ENCODE measurements at regions not wholly inside any gene's neighbourhood (a gene's known extent, or its start where the extent isn't known, plus 50 kb on each side); places are given as distances from the start of the nearest gene placed in this dataset.
A peak's percentile ranks its signal among the peaks of the same experiment; 100 is the strongest.
"Not testable (repeated sequence)": the region's sequence is repeated elsewhere in the genome, so short reads cannot be mapped to it uniquely, and the experiment has no call there.

- no peak for TF ChIP-seq Cebpa-rat (IDR thresholded peaks at IDR 0.05)
- Histone ChIP-seq H3K27ac (no peak overlapping the region), H3K4me3 (no peak overlapping the region), H3K36me3 (no peaks in the 10 kb centered on the region), H3K4me2 (no peak overlapping the region), H3K4me1 (peaks cover 16 to 42% (median 31%) of the 10 kb centered on the region in 10 experiments; a peak in 19 of 20 replicates), H3K27me3 (peaks cover 0 to 10% (median 2%) of the 10 kb centered on the region in 11 experiments; a peak in 16 of 22 replicates), H4K20me1 (no peaks in the 10 kb centered on the region), H3K9me3 (replicated peaks in 1 of 11) (no peaks in the 10 kb centered on the region), H3K9ac (no peak overlapping the region)
Observed at GRCh38 chr6:167208819-167209576, 51.2 kb upstream of the GPR31 start.

GRCh38 chr6:167209577-167209975 is 51.8 kb upstream of the GPR31 start:
- Histone ChIP-seq H3K27me3 (peaks cover 0 to 9% (median 0%) of the 10 kb centered on the region in 11 experiments; a peak in 7 of 22 replicates), H3K4me3 (no peak overlapping the region), H3K4me2 (peak overlapping the region in 5 of 11 experiments; percentile 33 to 88 (median 81); a peak in 6 of 22 replicates), H3K9me3 (replicated peaks in 1 of 11) (no peaks in the 10 kb centered on the region), H4K20me1 (no peaks in the 10 kb centered on the region), H3K9ac (no peak overlapping the region), H3K4me1 (peaks cover 16 to 41% (median 31%) of the 10 kb centered on the region in 10 experiments; a peak in 19 of 20 replicates), H3K36me3 (no peaks in the 10 kb centered on the region), H3K27ac (no peak overlapping the region)
- TF ChIP-seq Cebpa-rat (IDR thresholded peaks at IDR 0.05) = no peak

- Histone ChIP-seq H3K4me2 (peak overlapping the region in 9 of 11 experiments; percentile 33 to 88 (median 70); a peak in 18 of 22 replicates), H3K27ac (no peak overlapping the region), H3K27me3 (peaks cover 0 to 8% (median 0%) of the 10 kb centered on the region in 11 experiments; a peak in 2 of 22 replicates), H3K4me3 (no peak overlapping the region), H3K36me3 (no peaks in the 10 kb centered on the region), H3K9me3 (replicated peaks in 1 of 11) (no peaks in the 10 kb centered on the region), H3K4me1 (peaks cover 16 to 41% (median 31%) of the 10 kb centered on the region in 10 experiments; a peak in 19 of 20 replicates), H3K9ac (no peak overlapping the region), H4K20me1 (no peaks in the 10 kb centered on the region)
- TF ChIP-seq Cebpa-rat (IDR thresholded peaks at IDR 0.05) = no peak
Observed at GRCh38 chr6:167210375-167211294, 52.9 kb upstream of the GPR31 start.

- Histone ChIP-seq H3K27ac (no peak overlapping the region), H3K9ac (no peak overlapping the region), H4K20me1 (no peaks in the 10 kb centered on the region), H3K9me3 (replicated peaks in 1 of 11) (no peaks in the 10 kb centered on the region), H3K36me3 (no peaks in the 10 kb centered on the region), H3K27me3 (peaks cover 0 to 8% (median 0%) of the 10 kb centered on the region in 11 experiments; a peak in 2 of 22 replicates), H3K4me3 (no peak overlapping the region), H3K4me2 (peak overlapping the region in 10 of 11 experiments; percentile 15 to 88 (median 64); a peak in 17 of 22 replicates), H3K4me1 (peaks cover 16 to 41% (median 31%) of the 10 kb centered on the region in 10 experiments; a peak in 19 of 20 replicates)
- no peak for TF ChIP-seq Cebpa-rat (IDR thresholded peaks at IDR 0.05)
Observed at GRCh38 chr6:167211295-167211648, 53.5 kb upstream of the GPR31 start.

- Histone ChIP-seq H3K36me3 (no peaks in the 10 kb centered on the region), H3K4me1 (peaks cover 16 to 37% (median 26%) of the 10 kb centered on the region in 10 experiments; a peak in 19 of 20 replicates), H3K4me3 (no peak overlapping the region), H3K9me3 (replicated peaks in 1 of 11) (no peaks in the 10 kb centered on the region), H3K27me3 (peaks cover 0 to 8% (median 0%) of the 10 kb centered on the region in 11 experiments; a peak in 2 of 22 replicates), H3K4me2 (peak overlapping the region in 10 of 11 experiments; percentile 15 to 88 (median 64); a peak in 17 of 22 replicates), H4K20me1 (no peaks in the 10 kb centered on the region), H3K9ac (no peak overlapping the region), H3K27ac (no peak overlapping the region)
- no peak for TF ChIP-seq Cebpa-rat (IDR thresholded peaks at IDR 0.05)
Observed at GRCh38 chr6:167211881-167212712, 54.3 kb upstream of the GPR31 start.

- TF ChIP-seq Cebpa-rat (IDR thresholded peaks at IDR 0.05) = no peak
- peaks cover 16 to 34% (median 24%) of the 10 kb centered on the region in 10 experiments; a peak in 19 of 20 replicates for H3K4me1 ChIP-seq
- peaks cover 0 to 8% (median 0%) of the 10 kb centered on the region in 11 experiments; a peak in 2 of 22 replicates for H3K27me3 ChIP-seq
- H3K27ac ChIP-seq = no peak overlapping the region
- no peak overlapping the region for H3K4me3 ChIP-seq
- H3K36me3 ChIP-seq = no peaks in the 10 kb centered on the region
- H3K4me2 ChIP-seq = 0 out of 22 replicates have a peak overlapping the region, but pooled peaks of 1 of the 11 experiments have one; percentile 84
- no peaks in the 10 kb centered on the region for H4K20me1 ChIP-seq
- H3K9ac ChIP-seq = no peak overlapping the region
- H3K9me3 ChIP-seq (replicated peaks in 1 of 11) = no peaks in the 10 kb centered on the region
Observed at GRCh38 chr6:167212713-167213005, 54.9 kb upstream of the GPR31 start.

GRCh38 chr6:167214206-167214605 is 56.4 kb upstream of the GPR31 start:
- Histone ChIP-seq H3K27me3 (peaks cover 0 to 8% (median 0%) of the 10 kb centered on the region in 11 experiments; a peak in 2 of 22 replicates), H3K4me3 (no peak overlapping the region), H3K27ac (no peak overlapping the region), H3K4me1 (peaks cover 16 to 34% (median 24%) of the 10 kb centered on the region in 10 experiments; a peak in 19 of 20 replicates), H3K9ac (no peak overlapping the region), H3K4me2 (no peak overlapping the region), H4K20me1 (no peaks in the 10 kb centered on the region), H3K36me3 (no peaks in the 10 kb centered on the region), H3K9me3 (replicated peaks in 1 of 11) (no peaks in the 10 kb centered on the region)
- no peak for TF ChIP-seq Cebpa-rat (IDR thresholded peaks at IDR 0.05)

- peaks cover 12 to 23% (median 16%) of the 10 kb centered on the region in 10 experiments; a peak in 19 of 20 replicates for H3K4me1 ChIP-seq
- not testable (repeated sequence) for H3K4me2 ChIP-seq; H3K27ac ChIP-seq; H3K9me3 ChIP-seq (replicated peaks in 1 of 11); H3K9ac ChIP-seq; H3K4me3 ChIP-seq; H3K27me3 ChIP-seq; H3K36me3 ChIP-seq; H4K20me1 ChIP-seq
Observed at GRCh38 chr6:167215429-167216250, 57.9 kb upstream of the GPR31 start.

- H3K27me3 ChIP-seq; H3K27ac ChIP-seq; H3K9ac ChIP-seq; H3K4me3 ChIP-seq; H3K36me3 ChIP-seq; H3K9me3 ChIP-seq (replicated peaks in 1 of 11); H3K4me2 ChIP-seq; H4K20me1 ChIP-seq: not testable (repeated sequence)
- peaks cover 3 to 14% (median 8%) of the 10 kb centered on the region in 10 experiments; a peak in 16 of 20 replicates for H3K4me1 ChIP-seq
Observed at GRCh38 chr6:167216390-167217050, 58.7 kb upstream of the GPR31 start.

- not testable (repeated sequence) for H3K4me1 ChIP-seq; H3K36me3 ChIP-seq; H3K9me3 ChIP-seq (replicated peaks in 1 of 11); H4K20me1 ChIP-seq; H3K27me3 ChIP-seq; H3K27ac ChIP-seq; H3K4me2 ChIP-seq; H3K4me3 ChIP-seq; H3K9ac ChIP-seq
Observed at GRCh38 chr6:167217073-167217472, 59.3 kb upstream of the GPR31 start.

Data from BLaER1 treated with 17β-estradiol and CSF1 and Interleukin-3, amounts not matched to agents 10 nM and 100 nM (cell line).